ENCODE measurements at regions not wholly inside any gene's neighbourhood (a gene's known extent, or its start where the extent isn't known, plus 50 kb on each side); places are given as distances from the start of the nearest gene placed in this dataset.

DNA sequence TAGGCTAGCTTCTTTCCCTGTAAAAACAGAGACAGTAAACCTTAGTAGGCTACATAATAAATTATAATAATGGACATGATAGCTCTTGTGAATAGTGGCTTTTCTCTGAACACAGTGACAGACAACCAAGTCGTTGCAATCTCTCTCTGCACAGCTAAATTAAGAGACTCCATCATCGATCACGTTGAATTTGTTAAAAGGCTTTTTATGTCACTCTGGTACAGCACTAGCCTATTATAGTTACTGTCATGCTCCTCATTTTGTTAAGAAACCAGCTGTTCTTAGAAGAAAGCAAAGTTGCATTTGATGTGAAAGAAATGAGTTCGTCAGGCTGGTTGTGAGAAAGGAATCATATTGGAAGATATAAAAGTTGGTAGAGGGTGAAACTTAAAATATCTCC lies 50.3 kb upstream of the ARHGAP28 start:
- TF ChIP-seq DMBX1 (CRISPR knock-in tag; IDR thresholded peaks at IDR 0.05; ENCODE audit: borderline replicate concordance) = no peak
- TF ChIP-seq, protein P1, sequence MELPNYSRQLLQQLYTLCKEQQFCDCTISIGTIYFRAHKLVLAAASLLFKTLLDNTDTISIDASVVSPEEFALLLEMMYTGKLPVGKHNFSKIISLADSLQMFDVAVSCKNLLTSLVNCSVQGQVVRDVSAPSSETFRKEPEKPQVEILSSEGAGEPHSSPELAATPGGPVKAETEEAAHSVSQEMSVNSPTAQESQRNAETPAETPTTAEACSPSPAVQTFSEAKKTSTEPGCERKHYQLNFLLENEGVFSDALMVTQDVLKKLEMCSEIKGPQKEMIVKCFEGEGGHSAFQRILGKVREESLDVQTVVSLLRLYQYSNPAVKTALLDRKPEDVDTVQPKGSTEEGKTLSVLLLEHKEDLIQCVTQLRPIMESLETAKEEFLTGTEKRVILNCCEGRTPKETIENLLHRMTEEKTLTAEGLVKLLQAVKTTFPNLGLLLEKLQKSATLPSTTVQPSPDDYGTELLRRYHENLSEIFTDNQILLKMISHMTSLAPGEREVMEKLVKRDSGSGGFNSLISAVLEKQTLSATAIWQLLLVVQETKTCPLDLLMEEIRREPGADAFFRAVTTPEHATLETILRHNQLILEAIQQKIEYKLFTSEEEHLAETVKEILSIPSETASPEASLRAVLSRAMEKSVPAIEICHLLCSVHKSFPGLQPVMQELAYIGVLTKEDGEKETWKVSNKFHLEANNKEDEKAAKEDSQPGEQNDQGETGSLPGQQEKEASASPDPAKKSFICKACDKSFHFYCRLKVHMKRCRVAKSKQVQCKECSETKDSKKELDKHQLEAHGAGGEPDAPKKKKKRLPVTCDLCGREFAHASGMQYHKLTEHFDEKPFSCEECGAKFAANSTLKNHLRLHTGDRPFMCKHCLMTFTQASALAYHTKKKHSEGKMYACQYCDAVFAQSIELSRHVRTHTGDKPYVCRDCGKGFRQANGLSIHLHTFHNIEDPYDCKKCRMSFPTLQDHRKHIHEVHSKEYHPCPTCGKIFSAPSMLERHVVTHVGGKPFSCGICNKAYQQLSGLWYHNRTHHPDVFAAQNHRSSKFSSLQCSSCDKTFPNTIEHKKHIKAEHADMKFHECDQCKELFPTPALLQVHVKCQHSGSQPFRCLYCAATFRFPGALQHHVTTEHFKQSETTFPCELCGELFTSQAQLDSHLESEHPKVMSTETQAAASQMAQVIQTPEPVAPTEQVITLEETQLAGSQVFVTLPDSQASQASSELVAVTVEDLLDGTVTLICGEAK (IDR thresholded peaks at IDR 0.05) = no peak
- TF ChIP-seq, protein P1 (CRISPR knock-in tag; IDR thresholded peaks at IDR 0.05) = no peak
- TF ChIP-seq, protein P2, sequence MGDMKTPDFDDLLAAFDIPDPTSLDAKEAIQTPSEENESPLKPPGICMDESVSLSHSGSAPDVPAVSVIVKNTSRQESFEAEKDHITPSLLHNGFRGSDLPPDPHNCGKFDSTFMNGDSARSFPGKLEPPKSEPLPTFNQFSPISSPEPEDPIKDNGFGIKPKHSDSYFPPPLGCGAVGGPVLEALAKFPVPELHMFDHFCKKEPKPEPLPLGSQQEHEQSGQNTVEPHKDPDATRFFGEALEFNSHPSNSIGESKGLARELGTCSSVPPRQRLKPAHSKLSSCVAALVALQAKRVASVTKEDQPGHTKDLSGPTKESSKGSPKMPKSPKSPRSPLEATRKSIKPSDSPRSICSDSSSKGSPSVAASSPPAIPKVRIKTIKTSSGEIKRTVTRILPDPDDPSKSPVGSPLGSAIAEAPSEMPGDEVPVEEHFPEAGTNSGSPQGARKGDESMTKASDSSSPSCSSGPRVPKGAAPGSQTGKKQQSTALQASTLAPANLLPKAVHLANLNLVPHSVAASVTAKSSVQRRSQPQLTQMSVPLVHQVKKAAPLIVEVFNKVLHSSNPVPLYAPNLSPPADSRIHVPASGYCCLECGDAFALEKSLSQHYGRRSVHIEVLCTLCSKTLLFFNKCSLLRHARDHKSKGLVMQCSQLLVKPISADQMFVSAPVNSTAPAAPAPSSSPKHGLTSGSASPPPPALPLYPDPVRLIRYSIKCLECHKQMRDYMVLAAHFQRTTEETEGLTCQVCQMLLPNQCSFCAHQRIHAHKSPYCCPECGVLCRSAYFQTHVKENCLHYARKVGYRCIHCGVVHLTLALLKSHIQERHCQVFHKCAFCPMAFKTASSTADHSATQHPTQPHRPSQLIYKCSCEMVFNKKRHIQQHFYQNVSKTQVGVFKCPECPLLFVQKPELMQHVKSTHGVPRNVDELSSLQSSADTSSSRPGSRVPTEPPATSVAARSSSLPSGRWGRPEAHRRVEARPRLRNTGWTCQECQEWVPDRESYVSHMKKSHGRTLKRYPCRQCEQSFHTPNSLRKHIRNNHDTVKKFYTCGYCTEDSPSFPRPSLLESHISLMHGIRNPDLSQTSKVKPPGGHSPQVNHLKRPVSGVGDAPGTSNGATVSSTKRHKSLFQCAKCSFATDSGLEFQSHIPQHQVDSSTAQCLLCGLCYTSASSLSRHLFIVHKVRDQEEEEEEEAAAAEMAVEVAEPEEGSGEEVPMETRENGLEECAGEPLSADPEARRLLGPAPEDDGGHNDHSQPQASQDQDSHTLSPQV (IDR thresholded peaks at IDR 0.05) = no peak
- TF ChIP-seq, protein P3, sequence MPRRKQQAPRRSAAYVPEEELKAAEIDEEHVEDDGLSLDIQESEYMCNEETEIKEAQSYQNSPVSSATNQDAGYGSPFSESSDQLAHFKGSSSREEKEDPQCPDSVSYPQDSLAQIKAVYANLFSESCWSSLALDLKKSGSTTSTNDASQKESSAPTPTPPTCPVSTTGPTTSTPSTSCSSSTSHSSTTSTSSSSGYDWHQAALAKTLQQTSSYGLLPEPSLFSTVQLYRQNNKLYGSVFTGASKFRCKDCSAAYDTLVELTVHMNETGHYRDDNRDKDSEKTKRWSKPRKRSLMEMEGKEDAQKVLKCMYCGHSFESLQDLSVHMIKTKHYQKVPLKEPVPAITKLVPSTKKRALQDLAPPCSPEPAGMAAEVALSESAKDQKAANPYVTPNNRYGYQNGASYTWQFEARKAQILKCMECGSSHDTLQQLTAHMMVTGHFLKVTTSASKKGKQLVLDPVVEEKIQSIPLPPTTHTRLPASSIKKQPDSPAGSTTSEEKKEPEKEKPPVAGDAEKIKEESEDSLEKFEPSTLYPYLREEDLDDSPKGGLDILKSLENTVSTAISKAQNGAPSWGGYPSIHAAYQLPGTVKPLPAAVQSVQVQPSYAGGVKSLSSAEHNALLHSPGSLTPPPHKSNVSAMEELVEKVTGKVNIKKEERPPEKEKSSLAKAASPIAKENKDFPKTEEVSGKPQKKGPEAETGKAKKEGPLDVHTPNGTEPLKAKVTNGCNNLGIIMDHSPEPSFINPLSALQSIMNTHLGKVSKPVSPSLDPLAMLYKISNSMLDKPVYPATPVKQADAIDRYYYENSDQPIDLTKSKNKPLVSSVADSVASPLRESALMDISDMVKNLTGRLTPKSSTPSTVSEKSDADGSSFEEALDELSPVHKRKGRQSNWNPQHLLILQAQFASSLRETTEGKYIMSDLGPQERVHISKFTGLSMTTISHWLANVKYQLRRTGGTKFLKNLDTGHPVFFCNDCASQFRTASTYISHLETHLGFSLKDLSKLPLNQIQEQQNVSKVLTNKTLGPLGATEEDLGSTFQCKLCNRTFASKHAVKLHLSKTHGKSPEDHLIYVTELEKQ (CRISPR knock-in tag; IDR thresholded peaks at IDR 0.05) = no peak
- no peak for TF ChIP-seq CTCF (IDR thresholded peaks at IDR 0.05 in 2 of 3, conservative IDR thresholded peaks at IDR 0.05 in 1 of 3; ENCODE audit: insufficient read depth in 2 of 3, low read depth in 1 of 3, low read length in 3 of 3)
- TF ChIP-seq RAD21 (CRISPR knock-in tag; conservative IDR thresholded peaks at IDR 0.05 in 1 of 2, IDR thresholded peaks at IDR 0.05 in 1 of 2) = no peak
- no peak for TF ChIP-seq MCM2 (IDR thresholded peaks at IDR 0.05; ENCODE audit: low read depth)
- no peak for TF ChIP-seq HDAC2 (IDR thresholded peaks at IDR 0.05)
- TF ChIP-seq CHD2 (IDR thresholded peaks at IDR 0.05; ENCODE audit: low read depth, low read length) = no peak
- no peak for TF ChIP-seq HDGF (IDR thresholded peaks at IDR 0.05)
- no peak for TF ChIP-seq ELF1 (tag; IDR thresholded peaks at IDR 0.05)
- no peak for TF ChIP-seq ETS2 (tag; IDR thresholded peaks at IDR 0.05; ENCODE audit: borderline replicate concordance, poor library complexity, severe bottlenecking)
- TF ChIP-seq ZEB2 (IDR thresholded peaks at IDR 0.05) = no peak
- no peak for TF ChIP-seq ZNF830 (CRISPR knock-in tag; IDR thresholded peaks at IDR 0.05)
